GM13976 (cell line): ENCODE measurements at regions not wholly inside any gene's neighbourhood (a gene's known extent, or its start where the extent isn't known, plus 50 kb on each side); places are given as distances from the start of the nearest gene placed in this dataset.

Experiments
- DNase-seq: peaks from one replicate; pipeline ENCODE4 v3.0.0; 2012; ENCODE audit warnings: low spot score
- in situ Hi-C: fragments of 300-500 bp; cut with MboI; formaldehyde crosslinking; loops from one replicate; pipeline ENCODE4 v1.12.0; 2022; ENCODE audit warnings: low sequenced_read_pairs, mixed read lengths, inconsistent platforms; ENCODE audit not compliant: unreplicated experiment
- TF ChIP-seq, protein P1 (sequence below): IDR thresholded peaks from 2 replicates; pipeline ENCODE4 v1.5.1; 2012; ENCODE audit warnings: borderline replicate concordance, mild to moderate bottlenecking; ENCODE audit not compliant: insufficient read depth; ENCODE audit errors: extremely low read depth, missing control alignments, control extremely low read depth

DNA sequence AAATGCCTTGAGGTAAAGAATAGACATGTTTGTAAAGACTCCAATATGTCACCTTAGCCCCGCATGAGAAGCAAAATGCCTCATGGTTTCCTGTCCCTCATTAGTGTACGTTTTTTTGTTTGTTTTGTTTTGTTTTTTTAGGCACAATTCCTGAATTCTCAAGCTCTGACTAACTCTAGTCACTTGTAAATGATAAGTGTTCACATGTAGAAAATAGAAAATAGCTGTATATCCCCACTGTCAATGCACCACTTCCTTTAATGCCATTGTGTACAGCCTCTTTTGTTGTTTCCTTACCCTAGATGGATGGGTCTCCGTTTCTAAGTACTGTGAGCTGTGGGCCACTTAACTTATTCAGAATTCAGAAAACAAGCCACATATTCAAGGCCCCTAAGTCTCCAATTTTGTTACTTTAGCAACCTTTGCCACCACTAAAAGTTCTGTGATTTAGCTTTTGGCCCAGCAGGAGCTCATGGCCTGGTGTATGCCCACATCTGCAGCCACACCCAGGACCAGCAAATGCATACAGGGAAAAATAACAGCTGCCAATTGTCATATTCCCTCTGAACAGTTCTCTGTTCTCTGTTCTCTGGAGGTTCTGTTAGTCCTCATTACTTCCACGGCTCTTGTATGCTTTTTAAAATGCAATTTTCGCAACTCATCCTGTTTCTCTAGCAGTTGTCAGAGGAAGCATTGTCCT, 655.5 kb downstream of the GBE1 start:
- in situ Hi-C loops: no loop called here
- TF ChIP-seq, protein P1, sequence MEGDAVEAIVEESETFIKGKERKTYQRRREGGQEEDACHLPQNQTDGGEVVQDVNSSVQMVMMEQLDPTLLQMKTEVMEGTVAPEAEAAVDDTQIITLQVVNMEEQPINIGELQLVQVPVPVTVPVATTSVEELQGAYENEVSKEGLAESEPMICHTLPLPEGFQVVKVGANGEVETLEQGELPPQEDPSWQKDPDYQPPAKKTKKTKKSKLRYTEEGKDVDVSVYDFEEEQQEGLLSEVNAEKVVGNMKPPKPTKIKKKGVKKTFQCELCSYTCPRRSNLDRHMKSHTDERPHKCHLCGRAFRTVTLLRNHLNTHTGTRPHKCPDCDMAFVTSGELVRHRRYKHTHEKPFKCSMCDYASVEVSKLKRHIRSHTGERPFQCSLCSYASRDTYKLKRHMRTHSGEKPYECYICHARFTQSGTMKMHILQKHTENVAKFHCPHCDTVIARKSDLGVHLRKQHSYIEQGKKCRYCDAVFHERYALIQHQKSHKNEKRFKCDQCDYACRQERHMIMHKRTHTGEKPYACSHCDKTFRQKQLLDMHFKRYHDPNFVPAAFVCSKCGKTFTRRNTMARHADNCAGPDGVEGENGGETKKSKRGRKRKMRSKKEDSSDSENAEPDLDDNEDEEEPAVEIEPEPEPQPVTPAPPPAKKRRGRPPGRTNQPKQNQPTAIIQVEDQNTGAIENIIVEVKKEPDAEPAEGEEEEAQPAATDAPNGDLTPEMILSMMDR: no peak
- DNase-seq: no peak

DNA sequence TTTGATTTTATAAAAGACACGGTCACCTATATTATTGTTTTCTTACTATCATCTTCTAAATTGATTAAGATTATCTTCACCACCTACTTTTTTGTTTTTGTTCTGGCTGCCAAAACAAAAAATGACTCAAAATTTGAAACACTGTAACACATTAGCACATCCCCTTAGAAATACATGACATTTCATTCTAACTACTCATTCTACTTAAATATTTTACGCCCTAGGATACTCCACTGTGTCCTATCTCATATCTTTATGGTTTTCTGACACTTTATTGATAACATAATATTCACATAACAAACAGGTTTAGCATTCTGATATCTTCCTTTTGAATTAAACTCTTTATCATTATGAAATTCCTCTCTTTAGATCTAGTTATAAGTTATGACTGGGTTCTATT, 656.2 kb downstream of the GBE1 start:
- in situ Hi-C loops: no loop called here
- DNase-seq: no peak
- TF ChIP-seq, protein P1: no peak

- no peak for DNase-seq
- TF ChIP-seq, protein P1: no peak
- in situ Hi-C loops: no loop called here
These were observed 663.6 kb downstream of the GBE1 start for GRCh38 chr3:81097889-81098288.

DNA sequence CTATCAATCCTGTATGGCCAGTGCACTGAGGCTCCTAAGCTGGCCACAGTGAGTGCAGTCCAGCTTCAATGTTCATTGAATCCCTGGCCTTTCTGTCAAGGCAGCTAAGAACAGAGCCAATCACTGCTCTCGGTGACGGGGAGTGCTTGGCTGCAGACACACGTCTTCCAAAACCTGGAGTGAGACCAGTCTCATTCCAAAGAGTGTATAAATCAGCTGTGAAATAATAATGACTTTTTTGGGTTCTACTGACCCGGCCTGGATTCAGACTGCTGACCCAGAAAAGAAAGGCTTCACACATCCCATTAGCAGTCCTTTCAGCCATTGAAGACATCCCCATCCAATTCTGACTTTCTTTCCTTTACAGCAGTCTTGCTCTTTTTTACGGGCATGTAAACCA, 665.5 kb downstream of the GBE1 start:
- in situ Hi-C loops: no loop called here
- TF ChIP-seq, protein P1: no peak
- no peak for DNase-seq

DNA sequence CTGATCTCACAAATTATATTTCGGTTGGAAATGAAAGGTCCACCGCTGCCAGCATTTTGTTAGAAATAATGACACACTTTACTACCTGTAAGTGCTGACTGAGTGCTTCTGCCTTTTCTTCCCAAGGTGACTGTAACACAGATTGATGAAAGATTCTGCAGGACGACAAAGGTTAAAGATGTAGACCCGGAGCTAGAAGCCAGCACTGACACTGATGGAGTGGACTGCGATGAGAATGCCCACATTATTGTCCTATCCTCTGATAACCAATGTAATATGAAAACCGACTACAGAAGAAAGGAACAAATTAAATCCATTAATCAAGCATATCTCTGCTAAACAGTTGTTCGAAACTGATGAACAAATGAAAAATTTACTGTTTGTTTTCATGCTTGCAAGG, 666.5 kb downstream of the GBE1 start:
- in situ Hi-C loops: no loop called here
- TF ChIP-seq, protein P1: no peak

DNA sequence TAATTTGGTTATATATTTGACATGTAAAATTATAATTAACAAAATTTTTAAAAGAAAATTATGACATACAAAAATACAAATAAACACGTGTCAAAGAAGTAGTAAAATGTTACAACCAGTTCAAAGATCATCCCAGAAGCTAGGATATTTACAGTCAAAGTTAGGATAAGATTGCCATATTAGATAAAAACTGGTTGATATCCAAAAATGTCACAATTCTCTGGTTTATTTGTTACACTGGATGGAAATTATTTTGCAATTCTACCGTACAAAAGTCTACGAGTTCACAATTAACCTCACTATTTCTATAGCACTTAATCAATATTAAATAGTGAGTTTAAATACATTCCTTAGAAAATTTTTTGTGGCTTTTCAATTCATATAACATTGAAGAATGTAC, 673.8 kb downstream of the GBE1 start:
- in situ Hi-C loops: no loop called here

More for the DNA sequence above, 666.5 kb downstream of the GBE1 start:
- DNase-seq: no peak

More for the DNA sequence above, 673.8 kb downstream of the GBE1 start:
- TF ChIP-seq, protein P1: no peak
- no peak for DNase-seq
